Astrocyte (in vitro differentiated cells and primary cell): ENCODE measurements at regions not wholly inside any gene's neighbourhood (a gene's known extent, or its start where the extent isn't known, plus 50 kb on each side); places are given as distances from the start of the nearest gene placed in this dataset.

Source experiments
- DNase-seq: peaks from one replicate; pipeline ENCODE4 v3.0.0-alpha.2; 2010; ENCODE audit warnings: low read depth
- FAIRE-seq: peaks from 2 replicates; lab custom pipeline; 2011; peaks lifted over from hg19 to GRCh38; lab: Jason Lieb, UNC
- H2AFZ ChIP-seq: 2 replicates; pipeline ENCODE4 v1.6.0; 2012; ENCODE audit warnings: low read depth, low read length, inconsistent platforms
- H3K27ac ChIP-seq: 2 replicates; pipeline ENCODE4 v1.5.1; 2011; ENCODE audit warnings: low read depth, low read length, inconsistent platforms
- H3K27me3 ChIP-seq: 2 replicates; pipeline ENCODE4 v1.6.0; 2011; ENCODE audit warnings: low read length, inconsistent platforms; ENCODE audit not compliant: insufficient read depth
- H3K36me3 ChIP-seq: 2 replicates; pipeline ENCODE4 v1.5.1; 2011; ENCODE audit warnings: low read length, inconsistent platforms; ENCODE audit not compliant: insufficient read depth
- H3K4me1 ChIP-seq: 2 replicates; pipeline ENCODE4 v1.5.1; 2011; ENCODE audit warnings: low read length, inconsistent platforms; ENCODE audit not compliant: insufficient read depth
- H3K4me2 ChIP-seq: 2 replicates; pipeline ENCODE4 v1.6.0; 2012; ENCODE audit warnings: low read length, inconsistent platforms
- H3K4me3 ChIP-seq: 2 replicates; pipeline ENCODE4 v1.5.1; 2011; ENCODE audit warnings: low read depth, mild to moderate bottlenecking, low read length, inconsistent platforms; ENCODE audit not compliant: insufficient read depth
- H3K79me2 ChIP-seq: 2 replicates; pipeline ENCODE4 v1.6.0; 2012; ENCODE audit warnings: mild to moderate bottlenecking, low read length, inconsistent platforms; ENCODE audit not compliant: insufficient read depth
- H3K9ac ChIP-seq: 2 replicates; pipeline ENCODE4 v1.6.0; 2012; ENCODE audit warnings: mild to moderate bottlenecking, low read length, inconsistent platforms
- H3K9me3 ChIP-seq: 2 replicates; pipeline ENCODE4 v1.5.1; 2012; ENCODE audit warnings: low read depth, mild to moderate bottlenecking, low read length, inconsistent platforms; ENCODE audit not compliant: insufficient read depth
- H4K20me1 ChIP-seq: 2 replicates; pipeline ENCODE4 v1.6.0; 2012; ENCODE audit warnings: low read length, inconsistent platforms; ENCODE audit not compliant: insufficient read depth
- H3K27ac Mint-ChIP-seq: one replicate; pipeline ENCODE4 v1.8.0; 2021; ENCODE audit warnings: mild to moderate bottlenecking, mixed read lengths; ENCODE audit not compliant: unreplicated experiment
- H3K27me3 Mint-ChIP-seq: one replicate; pipeline ENCODE4 v1.8.0; 2021; ENCODE audit warnings: low read depth, mixed read lengths; ENCODE audit not compliant: unreplicated experiment
- H3K36me3 Mint-ChIP-seq: one replicate; pipeline ENCODE4 v1.8.0; 2021; ENCODE audit warnings: low read depth, mixed read lengths; ENCODE audit not compliant: unreplicated experiment
- H3K4me1 Mint-ChIP-seq: one replicate; pipeline ENCODE4 v1.8.0; 2021; ENCODE audit warnings: low read depth, mixed read lengths; ENCODE audit not compliant: unreplicated experiment
- H3K4me3 Mint-ChIP-seq: one replicate; pipeline ENCODE4 v1.8.0; 2021; ENCODE audit warnings: mild to moderate bottlenecking, moderate library complexity, mixed read lengths; ENCODE audit not compliant: unreplicated experiment
- H3K9me3 Mint-ChIP-seq: one replicate; pipeline ENCODE4 v1.8.0; 2021; ENCODE audit warnings: mild to moderate bottlenecking, mixed read lengths; ENCODE audit not compliant: unreplicated experiment
- CTCF ChIP-seq: IDR thresholded peaks from 2 replicates; pipeline ENCODE4 v1.5.1; 2011; ENCODE audit warnings: low read depth, mild to moderate bottlenecking, inconsistent platforms, low read length, moderate library complexity; ENCODE audit not compliant: insufficient read depth
- EZH2 ChIP-seq: IDR thresholded peaks from 2 replicates; pipeline ENCODE4 v1.6.1; 2012; ENCODE audit warnings: mild to moderate bottlenecking, low read length, inconsistent platforms; ENCODE audit not compliant: insufficient read depth

DNA sequence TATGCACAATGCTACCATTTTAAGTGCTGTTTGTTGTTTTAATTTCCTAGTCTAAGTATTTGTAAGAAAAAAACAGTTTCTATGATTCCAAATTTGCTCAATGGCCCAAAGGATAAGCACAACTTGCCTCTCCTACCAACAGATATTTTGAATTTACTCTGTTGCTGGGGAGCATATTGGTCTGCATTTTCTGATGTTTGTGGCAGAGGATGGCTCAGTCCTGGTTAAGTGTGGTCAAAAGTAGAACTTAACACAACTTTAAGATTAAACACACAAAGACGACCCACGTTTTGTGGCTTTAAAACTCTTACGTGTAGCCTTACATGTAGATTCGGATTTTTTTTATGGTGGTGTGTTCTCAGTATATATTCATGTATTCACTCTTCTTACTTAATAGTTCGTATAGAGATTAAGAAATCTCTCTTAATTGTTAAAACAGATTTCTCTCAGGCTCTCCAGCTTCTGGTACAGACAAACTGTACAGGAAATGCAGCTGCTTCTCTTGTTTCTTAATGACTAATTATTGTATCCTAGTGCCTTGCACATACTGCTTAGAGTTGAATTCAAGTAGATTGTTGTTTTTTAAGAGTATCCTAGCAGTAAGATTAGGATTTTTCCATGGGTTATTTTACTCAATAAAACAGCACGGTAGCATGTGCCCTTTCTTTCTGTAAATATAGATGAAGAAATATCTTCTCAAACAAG is 86.2 kb downstream of the GPR85 start:
- H3K9me3 ChIP-seq = no peaks in the 10 kb centered on the region
- H3K4me1 ChIP-seq = peaks cover 8% of the 10 kb centered on the region
- no peak overlapping the region for H3K27ac ChIP-seq
- no peaks in the 10 kb centered on the region for H3K36me3 ChIP-seq
- Mint-ChIP-seq H3K27ac (no peak overlapping the region), H3K9me3 (no peaks in the 10 kb centered on the region), H3K4me3 (no peak overlapping the region), H3K36me3 (no peaks in the 10 kb centered on the region), H3K4me1 (peaks cover 4% of the 10 kb centered on the region), H3K27me3 (peaks cover 2% of the 10 kb centered on the region)
- DNase-seq (no peak), FAIRE-seq (no peak)
- no peak overlapping the region for H3K9ac ChIP-seq
- no peaks in the 10 kb centered on the region for H3K27me3 ChIP-seq
- no peak for TF ChIP-seq CTCF
- TF ChIP-seq EZH2 = no peak
- no peaks in the 10 kb centered on the region for H3K79me2 ChIP-seq
- no peak overlapping the region for H3K4me2 ChIP-seq
- H2AFZ ChIP-seq = no peak overlapping the region
- no peak overlapping the region for H3K4me3 ChIP-seq
- no peaks in the 10 kb centered on the region for H4K20me1 ChIP-seq

DNA sequence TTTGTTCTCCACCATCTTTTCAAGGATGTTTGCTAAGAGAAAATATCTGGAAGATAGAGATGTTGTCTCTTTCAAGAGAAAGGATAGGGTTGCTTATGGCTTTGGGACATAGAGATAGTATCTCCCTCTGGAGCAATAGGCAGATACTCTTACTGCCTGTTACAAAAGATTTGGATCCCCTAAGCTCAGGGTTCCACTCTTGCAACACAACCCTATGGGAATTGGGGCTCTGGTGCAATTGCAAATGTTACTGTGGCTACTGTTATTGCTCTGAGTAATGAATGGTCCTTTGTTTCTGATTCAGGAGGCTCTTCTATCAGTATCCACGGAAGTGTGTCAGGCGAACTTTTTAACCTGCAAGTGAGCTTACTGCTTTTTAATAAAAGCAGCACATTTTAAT is 88.8 kb downstream of the GPR85 start:
- H3K27ac ChIP-seq = no peak overlapping the region
- FAIRE-seq = no peak
- Mint-ChIP-seq H3K27ac (no peak overlapping the region), H3K4me1 (peaks cover 10% of the 10 kb centered on the region), H3K36me3 (no peaks in the 10 kb centered on the region), H3K27me3 (peaks cover 2% of the 10 kb centered on the region), H3K9me3 (no peaks in the 10 kb centered on the region), H3K4me3 (no peak overlapping the region)
- peaks cover 15% of the 10 kb centered on the region for H3K4me1 ChIP-seq
- no peaks in the 10 kb centered on the region for H3K27me3 ChIP-seq
- H3K79me2 ChIP-seq = peaks cover 2% of the 10 kb centered on the region
- H3K4me3 ChIP-seq = no peak overlapping the region
- no peak overlapping the region for H3K4me2 ChIP-seq
- H3K9me3 ChIP-seq = no peaks in the 10 kb centered on the region
- TF ChIP-seq EZH2 (no peak), CTCF (no peak)
- no peak overlapping the region for H3K9ac ChIP-seq
- H3K36me3 ChIP-seq = no peaks in the 10 kb centered on the region
- H2AFZ ChIP-seq = no peak overlapping the region
- no peaks in the 10 kb centered on the region for H4K20me1 ChIP-seq
- no peak for DNase-seq

GRCh38 chr7:112996331-112996871 is 90.2 kb downstream of the GPR85 start:
- H3K79me2 ChIP-seq = peaks cover 8% of the 10 kb centered on the region
- H3K27ac Mint-ChIP-seq = no peak overlapping the region
- no peaks in the 10 kb centered on the region for H3K9me3 Mint-ChIP-seq
- no peaks in the 10 kb centered on the region for H3K9me3 ChIP-seq
- DNase-seq (no peak), FAIRE-seq (peak; percentile 50)
- TF ChIP-seq EZH2 = no peak
- H3K4me3 Mint-ChIP-seq = no peak overlapping the region
- peaks cover 2% of the 10 kb centered on the region for H3K27me3 Mint-ChIP-seq
- peaks cover 15% of the 10 kb centered on the region for H3K4me1 ChIP-seq
- H4K20me1 ChIP-seq = no peaks in the 10 kb centered on the region
- H3K27me3 ChIP-seq = no peaks in the 10 kb centered on the region
- H2AFZ ChIP-seq = no peak overlapping the region
- H3K36me3 Mint-ChIP-seq = no peaks in the 10 kb centered on the region
- peaks cover 10% of the 10 kb centered on the region for H3K4me1 Mint-ChIP-seq
- no peak overlapping the region for H3K4me3 ChIP-seq
- no peak overlapping the region for H3K9ac ChIP-seq
- no peak overlapping the region for H3K4me2 ChIP-seq
- peak overlapping the region; percentile 91 for H3K27ac ChIP-seq
- no peaks in the 10 kb centered on the region for H3K36me3 ChIP-seq
